DMS 273 (cell line): ENCODE measurements at regions not wholly inside any gene's neighbourhood (a gene's known extent, or its start where the extent isn't known, plus 50 kb on each side); places are given as distances from the start of the nearest gene placed in this dataset.

Experiments used
- DNase-seq: peaks from one replicate; lab custom pipeline; 2025; ENCODE audit not compliant: unreplicated experiment; lab: John Stamatoyannopoulos, UW

DNA sequence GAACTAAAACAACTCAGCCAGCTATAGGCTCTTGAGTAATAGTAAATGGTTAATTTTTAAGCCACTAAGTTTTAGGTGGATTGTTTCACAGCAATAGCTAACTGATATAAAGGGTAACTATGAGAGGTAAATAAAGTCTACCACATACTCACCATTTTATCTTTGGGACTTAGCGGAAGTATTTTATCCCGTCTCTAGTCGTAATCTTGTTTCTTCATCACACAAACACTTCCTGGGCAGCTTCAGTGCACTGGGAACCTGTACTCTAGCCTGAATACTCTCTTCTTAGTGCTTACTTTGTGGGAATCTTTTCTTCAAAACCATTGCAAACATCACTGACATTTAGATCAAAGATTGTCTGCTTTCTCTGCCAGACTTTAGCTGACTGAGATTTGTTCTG is 360.5 kb downstream of the EPHA4 start:
- DNase-seq: no peak

DNA sequence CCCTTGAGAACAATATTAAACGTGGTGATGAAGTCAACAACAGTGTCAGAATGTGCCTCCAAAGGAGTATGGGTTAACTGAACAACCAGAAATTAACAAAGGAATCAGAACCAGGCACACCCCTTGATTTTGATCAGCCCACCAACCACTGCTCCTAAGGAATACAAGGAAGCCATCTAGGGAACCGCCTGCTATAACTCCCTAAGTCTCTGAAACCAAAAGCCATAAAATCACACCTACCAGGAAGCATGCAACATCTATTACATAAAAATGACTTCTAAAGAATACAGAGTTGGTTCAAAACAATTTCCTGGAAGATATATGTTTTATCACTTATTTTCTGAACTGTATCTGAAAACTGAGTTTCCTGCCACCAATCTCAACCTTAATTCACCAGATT is 360.0 kb downstream of the EPHA4 start:
- no peak for DNase-seq

DNA sequence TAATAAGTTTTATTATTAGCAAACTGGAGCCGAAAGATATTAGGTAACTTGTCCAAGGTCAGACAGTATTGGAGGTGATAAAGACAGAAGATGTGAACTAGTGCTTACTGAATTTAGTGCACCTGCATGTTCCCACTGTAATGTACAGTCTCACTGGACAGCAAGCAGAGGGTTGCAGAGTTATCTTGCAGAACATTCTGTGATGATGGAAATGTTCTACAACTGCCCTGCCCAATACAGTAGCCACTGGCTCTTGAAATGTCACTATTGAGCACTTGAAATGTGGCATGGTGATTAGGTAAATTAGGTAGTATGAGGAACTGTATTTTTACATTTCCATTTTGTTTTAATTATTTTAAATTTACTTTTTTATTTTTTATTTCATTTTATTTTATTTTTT is 356.6 kb downstream of the EPHA4 start:
- no peak for DNase-seq

DNA sequence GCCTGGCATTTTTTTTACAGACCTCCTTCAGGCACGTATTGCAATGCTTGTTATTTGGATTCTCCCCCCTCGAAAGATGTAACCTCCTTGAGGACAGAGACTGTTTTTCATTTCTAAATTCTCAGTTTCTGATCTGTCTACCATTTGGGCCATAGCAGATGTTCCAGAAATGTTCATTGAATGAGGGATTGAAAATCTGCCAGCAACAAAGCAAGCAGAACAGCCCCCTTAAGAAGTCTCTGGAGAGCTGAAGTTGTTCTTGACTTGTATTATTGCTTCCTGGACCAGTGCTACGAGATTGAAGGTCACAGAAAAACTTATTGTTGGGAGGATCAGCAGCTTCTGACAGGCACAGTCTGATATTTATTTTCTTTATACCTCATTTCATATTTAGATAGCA is 355.5 kb downstream of the EPHA4 start:
- peak; percentile 56 for DNase-seq

DNA sequence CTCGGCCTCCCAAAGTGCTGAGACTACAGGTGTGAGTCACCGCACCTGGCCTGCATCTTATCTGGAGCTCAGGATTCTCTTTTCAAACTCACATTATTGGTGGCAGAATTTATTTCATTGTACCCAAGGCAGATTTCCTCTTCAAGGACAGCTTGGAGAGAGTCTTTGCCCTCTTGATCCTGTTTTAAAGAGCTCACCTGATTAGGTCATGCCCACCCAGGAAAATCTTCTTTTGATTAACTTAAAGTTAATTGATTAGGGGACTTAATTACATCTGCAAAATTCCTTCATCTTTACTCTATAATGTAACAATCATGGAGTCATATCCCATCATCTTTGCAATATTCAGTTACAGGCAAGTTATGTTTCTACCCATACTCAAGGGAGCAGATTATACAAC is 346.4 kb downstream of the EPHA4 start:
- DNase-seq: no peak

DNA sequence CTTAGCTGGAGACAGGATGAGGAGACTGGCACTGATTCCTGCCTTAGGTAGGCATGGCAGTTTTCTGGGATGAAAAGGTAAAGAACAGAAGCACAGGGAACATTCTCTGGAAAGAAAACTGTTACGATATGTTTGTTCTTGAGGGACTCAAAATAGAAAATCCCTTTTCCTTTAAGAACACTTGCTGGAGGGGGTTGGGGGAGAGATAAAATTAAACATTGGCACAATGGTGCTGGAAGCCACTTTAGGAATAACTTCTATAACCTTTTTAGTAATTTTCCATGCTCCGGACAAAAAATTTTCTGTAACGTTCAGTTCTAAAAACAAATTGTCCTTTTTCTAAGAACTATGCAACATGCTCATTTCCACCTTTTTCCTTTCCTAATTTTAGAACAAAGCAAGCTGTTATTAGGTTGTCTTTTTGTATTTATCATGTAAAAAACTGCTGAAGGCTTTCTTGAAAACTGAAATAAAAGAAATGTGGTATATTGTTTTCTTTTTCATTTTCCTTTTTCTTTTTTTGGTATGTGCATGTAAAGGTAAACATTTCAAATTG is 343.8 kb downstream of the EPHA4 start:
- DNase-seq: no peak

DNA sequence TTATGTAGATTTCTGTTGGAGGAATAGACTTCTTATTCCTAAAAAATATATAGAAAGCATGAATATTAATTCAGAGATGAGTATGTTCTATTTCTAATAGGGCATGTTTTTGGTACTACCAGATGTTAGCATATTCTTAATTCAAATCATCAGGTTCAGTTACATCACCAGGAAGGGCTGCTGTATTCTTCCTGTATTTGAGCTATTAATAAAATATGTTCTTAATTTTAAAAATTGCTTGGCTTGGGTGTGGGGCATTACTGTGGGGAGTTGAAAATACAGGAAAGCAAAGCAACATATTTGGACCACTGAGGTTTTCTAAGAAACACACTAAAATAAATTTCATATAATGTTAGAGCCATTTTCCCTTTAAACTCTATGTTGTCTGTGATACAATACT is 343.0 kb downstream of the EPHA4 start:
- DNase-seq: no peak

DNA sequence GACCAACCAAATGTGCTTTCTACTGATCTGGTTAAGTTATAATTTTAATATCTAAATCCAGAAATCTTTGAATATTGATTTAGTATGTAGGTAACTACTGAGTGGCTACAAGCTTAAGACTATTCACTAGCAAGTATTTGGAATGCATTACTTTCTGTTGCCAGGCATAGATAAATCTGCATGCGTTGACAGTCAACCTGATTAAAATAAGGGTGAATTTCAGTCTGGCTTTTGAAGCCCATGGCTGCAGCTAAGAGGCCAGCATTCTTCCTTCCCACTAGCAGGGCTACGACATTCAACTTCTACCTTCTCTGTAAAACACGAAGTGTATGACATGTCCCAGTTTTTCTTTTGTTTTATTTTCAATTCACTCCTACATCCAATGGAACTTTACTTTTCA is 340.6 kb downstream of the EPHA4 start:
- DNase-seq: no peak

DNA sequence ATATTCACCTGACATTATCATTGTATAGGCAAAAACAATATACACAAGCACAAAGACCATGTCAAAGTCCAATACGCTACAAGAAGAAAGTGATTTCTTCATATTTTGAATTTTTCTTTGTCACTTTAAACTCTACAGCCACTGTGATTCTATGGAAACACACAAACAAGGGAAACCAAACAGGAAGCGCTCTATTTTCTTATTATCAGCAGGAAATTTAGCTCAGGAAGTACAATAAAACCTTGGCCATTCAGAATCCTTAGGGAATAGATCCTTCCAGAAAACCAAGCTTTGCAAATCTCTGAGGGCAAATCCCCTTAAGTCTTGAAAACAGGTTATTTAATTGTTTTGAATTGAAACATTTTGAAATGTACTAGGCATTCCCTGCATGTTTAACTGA is 336.2 kb downstream of the EPHA4 start:
- DNase-seq: no peak

DNA sequence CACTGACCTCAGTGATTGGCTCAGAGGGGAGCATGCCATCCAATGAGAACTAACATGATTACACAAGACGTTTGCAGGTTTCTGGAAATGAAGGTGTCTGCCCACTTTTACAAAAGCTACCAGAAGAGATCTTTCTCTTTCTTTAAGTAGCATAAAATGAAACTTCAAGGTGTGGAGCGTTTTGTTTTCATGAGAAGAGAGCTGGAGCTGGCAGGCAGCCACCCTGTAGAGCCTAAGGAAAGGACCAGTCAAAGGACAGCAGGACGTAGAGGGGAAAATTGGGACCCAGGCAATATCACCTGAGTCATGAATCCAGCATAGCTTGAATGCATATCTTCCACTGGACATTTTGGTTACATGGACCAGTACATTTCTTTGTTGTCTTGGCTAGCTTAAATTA is 331.0 kb downstream of the EPHA4 start:
- DNase-seq: no peak

DNA sequence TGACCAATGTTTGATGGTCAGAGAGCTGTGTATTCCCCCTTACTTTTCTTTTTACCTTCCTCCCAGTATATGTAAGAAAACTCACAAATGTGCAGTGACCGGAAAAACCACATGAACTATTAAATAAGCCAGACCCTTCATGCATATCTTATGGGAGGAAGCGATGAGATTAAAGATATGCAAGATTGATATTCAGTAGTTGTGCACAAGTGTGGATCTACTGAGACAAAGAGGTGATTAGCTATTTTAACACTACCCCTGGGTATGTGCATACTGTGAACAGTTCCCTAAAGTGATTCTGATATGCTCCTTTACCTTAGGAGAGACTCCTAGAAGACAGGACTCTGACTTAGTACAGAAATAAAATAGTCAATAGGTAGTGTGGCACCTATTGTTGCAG is 328.3 kb downstream of the EPHA4 start:
- DNase-seq: no peak

DNA sequence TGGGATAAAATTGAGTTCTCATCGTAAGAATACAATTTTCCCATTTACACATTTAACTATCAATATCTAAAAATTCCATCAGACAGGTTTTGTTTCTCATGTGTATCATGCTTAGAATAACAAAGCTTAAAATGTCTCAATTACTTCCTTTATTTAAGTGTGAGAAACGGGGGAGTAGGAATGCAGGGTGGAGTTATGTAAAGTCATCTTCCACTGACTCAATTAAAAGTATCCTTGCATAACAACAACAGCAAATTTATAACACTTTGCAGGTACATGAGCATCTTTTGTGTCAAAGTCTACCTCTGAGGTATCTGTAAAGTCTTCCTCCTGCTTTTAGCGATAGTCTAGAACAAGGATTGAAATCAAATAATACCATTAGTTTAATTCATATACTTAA is 327.1 kb downstream of the EPHA4 start:
- no peak for DNase-seq

DNA sequence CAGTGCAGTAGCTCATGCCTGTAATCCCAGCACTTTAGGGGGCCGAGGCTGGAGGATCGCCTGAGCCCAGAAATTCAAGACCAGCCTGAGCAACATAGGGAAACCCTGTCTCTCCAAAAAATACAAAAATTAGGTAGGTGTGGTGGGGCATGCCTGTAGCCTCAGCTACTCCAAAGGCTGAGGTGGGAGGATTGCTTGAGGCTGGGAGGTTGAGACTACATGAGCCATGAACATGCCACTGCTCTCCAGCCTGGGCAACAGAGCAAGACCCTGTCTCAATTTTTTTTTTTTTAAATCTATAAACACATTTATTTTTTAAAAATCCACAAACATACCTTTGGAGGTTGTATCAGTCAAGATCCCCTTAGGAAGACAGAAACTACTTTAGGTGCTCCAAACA is 326.3 kb downstream of the EPHA4 start:
- no peak for DNase-seq

DNA sequence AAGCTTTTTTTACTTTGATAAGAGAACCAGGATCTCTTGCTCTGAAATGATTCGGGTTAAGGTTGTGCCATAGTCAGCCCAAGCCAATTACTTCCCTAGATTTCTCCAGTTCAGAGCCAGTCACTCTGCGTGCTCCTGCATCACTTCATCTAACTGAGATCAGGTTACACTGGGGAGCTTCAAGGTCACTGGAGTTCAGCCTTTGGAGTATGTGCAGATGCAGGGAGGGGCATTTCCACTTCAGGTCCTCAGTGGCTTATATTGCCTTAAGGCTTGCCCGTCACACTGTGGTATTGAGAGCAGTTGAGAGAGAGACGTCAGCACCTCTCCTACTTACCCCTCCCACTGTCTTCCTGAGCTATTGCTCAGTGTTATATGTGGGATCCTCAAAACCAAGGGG is 317.8 kb downstream of the EPHA4 start:
- DNase-seq: peak; percentile 63

DNA sequence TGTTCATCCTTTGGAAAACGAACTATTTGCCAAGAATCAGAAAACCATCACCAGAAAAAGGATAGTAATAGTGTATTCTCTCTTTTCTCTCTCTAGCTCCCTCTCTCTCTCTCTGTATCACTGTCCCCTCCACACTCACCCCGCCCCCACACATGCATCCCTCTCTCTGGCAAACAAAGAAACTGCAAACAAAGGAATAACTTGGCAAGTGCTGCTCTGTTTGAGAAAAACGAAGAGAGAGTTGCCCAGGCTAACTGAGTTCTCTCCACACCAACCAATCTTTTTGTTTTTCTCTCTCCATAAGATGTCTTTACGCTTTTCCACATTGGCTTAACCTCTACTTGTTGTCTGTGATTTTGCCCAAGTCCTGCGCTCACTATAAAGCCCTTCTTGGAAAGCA is 316.2 kb downstream of the EPHA4 start:
- no peak for DNase-seq

DNA sequence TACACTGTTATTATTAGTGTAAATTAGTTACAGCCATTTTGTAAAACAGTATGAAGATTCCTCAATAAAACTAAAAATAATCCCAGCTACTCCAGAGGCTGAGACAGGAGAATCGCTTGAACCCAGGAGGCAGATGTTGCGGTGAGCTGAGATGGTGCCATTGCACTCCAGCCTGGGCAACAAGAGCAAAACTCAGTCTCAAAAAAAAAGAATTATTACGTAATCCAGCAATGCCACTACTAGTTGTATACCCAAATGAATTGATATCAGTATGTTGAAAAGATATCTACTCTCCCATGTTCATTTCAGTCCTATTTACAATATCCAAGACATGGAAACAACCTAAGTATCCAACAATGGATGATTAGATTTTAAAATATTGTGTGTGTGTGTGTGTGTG is 313.6 kb downstream of the EPHA4 start:
- no peak for DNase-seq

DNA sequence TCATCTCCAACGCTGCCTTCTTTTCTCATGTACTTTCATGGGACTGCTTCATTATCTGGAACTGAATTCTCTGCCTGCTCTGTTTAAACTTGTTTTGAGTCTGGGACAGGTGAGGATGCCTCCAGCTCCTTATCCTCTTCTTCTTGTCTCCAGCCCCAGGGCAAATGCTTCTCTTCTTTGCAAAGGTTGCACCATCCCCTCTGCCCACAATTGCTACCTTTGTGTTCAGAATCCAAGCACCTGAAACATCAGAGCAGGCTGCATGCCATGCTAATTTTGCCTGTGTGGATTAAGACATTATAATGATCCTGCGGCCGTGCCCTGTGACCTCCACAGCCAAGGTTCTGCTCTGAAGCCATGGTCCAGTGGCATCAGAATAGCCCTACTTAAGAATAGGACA is 309.5 kb downstream of the EPHA4 start:
- no peak for DNase-seq

DNA sequence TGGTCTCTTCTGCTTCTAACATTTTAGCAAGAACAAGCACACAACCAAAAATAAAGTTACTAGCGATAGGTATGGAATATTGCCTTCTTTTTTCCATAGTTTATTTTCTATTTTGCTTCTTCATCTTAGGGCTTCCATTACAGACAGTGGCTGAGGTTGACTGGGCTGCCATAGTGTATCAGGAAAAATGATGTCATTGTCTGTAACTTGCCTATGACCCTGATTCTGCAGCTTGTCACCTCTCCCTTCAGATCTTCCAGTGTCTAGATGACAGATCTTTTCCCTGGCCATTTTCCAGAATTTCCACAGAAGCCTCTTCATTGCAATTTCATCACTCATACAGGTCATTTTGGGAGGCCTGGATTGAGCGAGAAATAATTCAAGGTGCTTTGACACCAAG is 308.5 kb downstream of the EPHA4 start:
- DNase-seq: no peak

DNA sequence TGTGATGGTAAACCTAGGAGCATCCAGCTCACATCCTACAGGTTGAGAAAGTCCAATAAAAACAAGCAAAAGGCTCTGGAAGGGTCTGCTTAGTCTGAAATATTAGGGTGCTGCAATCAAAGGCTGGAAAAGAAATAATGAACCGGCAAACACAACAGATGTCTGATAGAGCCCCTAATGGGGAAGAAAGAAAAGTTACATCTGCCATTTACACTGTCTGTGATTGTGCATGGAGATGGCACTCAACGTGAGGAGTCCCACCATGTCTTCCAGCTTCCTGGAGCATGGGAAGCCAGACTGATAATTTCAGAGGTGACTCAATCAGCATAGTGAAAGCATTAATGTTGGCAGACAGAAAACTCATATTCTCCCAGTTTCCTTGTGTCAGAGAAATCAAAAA is 307.8 kb downstream of the EPHA4 start:
- peak; percentile 38 for DNase-seq

DNA sequence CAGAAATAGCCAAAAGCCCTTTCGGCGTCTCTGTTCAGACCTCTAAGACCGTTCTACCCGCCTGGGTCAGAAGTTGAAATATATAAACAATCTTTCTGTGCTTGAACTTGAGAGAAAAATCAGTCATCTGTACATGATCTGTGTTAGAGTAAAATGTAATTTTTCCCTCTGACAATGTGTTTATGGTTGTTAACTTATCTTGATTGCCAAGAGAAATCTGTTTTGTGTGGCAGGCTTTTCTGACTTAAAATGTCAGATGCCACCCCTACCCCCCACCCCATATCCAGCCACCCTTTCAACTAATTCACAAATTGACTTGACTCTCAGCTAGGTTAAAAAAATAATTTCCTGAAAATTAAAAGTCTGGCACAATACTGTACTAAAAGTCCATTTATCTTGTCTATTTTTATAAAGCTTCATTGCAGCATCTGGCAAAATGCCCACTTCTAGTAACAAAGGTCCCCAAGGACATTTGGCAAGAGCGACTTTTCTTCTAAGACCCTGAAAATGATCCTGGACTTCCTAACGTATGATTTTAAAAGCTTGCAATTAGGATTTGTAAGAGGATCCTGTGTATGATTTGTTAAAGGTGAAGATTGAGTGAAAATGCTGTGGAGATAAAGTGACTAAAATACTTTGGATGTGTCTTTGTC is 304.2 kb downstream of the EPHA4 start:
- DNase-seq: peak; percentile 9

DNA sequence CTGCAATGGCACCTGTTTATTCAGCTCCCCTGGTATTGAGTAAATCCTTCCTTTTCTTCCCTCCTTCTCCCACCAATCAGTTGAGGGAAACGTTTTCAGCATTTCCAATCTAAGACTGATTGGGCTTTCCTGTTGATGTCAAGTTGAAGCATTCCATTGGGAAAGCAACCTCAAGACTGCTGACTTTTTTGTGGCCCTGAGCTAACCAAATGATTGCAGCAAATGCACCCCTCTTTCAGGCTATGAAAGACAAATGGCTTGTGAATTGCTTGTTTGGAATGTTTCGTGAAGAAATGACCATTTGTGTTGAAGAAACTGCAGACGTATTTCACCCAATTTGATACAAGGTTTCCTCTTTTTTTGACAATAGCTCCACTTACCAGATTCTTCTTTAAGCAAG is 303.5 kb downstream of the EPHA4 start:
- DNase-seq: no peak

DNA sequence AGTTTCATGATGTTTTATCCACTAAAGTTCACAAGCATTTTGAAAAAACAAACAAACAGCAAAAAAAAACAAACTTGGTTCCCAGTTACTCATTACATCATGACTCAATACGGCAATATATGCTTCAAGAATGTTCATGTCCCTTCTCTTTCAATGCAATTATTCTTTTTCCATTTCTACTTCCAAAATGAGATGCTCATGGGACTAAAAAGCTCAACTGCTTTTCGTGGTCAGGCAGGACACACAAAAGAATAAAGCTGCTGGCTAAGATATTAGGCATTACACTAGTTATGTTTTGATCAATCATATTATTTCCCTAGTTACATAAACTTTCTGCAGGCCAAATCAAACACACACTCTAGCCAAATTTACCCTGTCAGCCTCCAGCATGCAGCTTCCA is 301.3 kb downstream of the EPHA4 start:
- no peak for DNase-seq

DNA sequence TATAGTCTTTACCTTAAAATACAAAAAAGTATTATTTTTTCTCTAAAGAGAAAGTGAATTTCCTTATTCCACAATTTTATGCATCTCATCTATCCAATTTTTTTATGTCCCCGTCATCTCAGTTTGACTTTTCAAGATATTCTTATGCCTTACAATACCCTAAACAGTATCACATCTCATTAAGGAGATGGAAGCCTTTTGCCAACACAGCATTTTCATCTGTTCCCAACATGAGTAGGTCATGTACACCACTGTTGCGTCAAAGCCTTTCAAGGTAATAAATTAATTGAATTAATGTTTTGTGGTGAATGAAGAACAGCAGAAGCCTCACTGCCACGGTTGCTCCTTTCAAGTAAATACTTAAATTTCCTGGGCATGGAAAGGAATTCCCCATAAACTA is 299.4 kb downstream of the EPHA4 start:
- no peak for DNase-seq
